ENCODE measurements at regions not wholly inside any gene's neighbourhood (a gene's known extent, or its start where the extent isn't known, plus 50 kb on each side); places are given as distances from the start of the nearest gene placed in this dataset.

DNA sequence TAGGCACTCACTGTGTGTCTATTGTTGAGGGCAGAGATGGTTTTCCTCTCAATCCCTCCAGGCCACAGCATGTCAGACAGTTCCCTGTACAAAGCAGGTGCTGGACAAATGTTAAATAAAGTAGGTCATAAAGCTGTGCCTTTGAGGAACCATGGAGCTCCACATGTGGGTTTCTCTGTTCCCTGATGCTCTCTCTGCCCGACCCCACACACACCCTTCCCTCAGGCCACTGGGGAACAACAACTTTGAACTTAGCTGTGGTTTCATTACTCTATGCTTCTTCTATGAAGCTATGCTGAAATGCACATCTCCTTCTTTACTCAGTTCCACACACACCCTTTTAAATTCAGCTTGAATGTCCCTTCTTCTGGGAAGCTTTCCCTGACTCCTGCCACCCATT lies 415.3 kb downstream of the HRH4 start:
- no peak overlapping the region for H3K4me3 Mint-ChIP-seq
- intact Hi-C loops (cut with micrococcal nuclease), result no loop called here

DNA sequence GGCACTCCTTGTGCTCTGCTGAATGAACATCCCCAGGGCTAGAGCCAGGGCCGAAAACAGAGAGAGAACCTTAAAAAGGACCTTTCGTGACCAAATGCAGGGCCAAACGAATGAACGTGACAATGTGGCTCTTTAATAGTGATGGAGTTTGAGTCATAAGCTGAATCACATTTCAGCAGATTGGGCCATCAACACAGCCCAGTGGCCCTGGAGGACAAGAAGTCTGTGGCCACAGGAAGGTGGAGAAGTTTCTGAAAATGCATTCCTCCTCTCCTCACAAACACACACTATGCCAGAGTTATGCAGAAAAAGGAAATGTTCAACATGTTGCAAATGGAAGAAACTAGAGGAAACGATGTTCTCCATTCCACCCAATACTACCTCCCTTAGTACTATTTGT lies 415.8 kb downstream of the HRH4 start:
- Histone ChIP-seq H3K79me2 (ENCODE audit: insufficient read depth, low read length) (no peaks in the 10 kb centered on the region), H3K4me3 (replicated peaks in 1 of 3; ENCODE audit: low read depth in 2 of 3, low read length in 3 of 3) (no peak overlapping the region), H3K4me2 (replicated peaks; ENCODE audit: extremely low read depth, low read length, poor library complexity, severe bottlenecking) (no peak overlapping the region), H3K9me3 (replicated peaks in 1 of 2; ENCODE audit: control insufficient read depth in 1 of 2, insufficient read depth in 1 of 2, low read length in 2 of 2) (no peaks in the 10 kb centered on the region), H3K27me3 (ENCODE audit: control insufficient read depth in 2 of 2, insufficient read depth in 2 of 2, low read length in 2 of 2) (no peaks in the 10 kb centered on the region), H2AFZ (ENCODE audit: insufficient read depth, low read depth, low read length, poor library complexity, severe bottlenecking) (no peak overlapping the region), H3K27ac (ENCODE audit: low read depth in 1 of 2, low read length in 2 of 2) (no peak overlapping the region), H3K4me1 (ENCODE audit: control insufficient read depth in 1 of 2, insufficient read depth in 2 of 2, low read length in 2 of 2) (no peaks in the 10 kb centered on the region), H4K20me1 (ENCODE audit: insufficient read depth, low read length) (no peaks in the 10 kb centered on the region), H3K36me3 (replicated peaks in 1 of 2; ENCODE audit: control insufficient read depth in 1 of 2, insufficient read depth in 2 of 2, low read length in 2 of 2) (no peaks in the 10 kb centered on the region), H3K9ac (ENCODE audit: insufficient read depth, low read length, poor library complexity, severe bottlenecking) (no peak overlapping the region)
- Mint-ChIP-seq H3K4me3 (peak overlapping the region in 1 of 2 donors; percentile 31), H3K27me3 (ENCODE audit: low read depth in 3 of 3) (peaks cover 0 to 2% (median 0%) of the 10 kb centered on the region in 3 donors), H3K4me1 (no peaks in the 10 kb centered on the region), H3K36me3 (no peaks in the 10 kb centered on the region), H3K9me3 (no peaks in the 10 kb centered on the region), H3K27ac (no peak overlapping the region)
- intact Hi-C loops (cut with micrococcal nuclease), result no loop called here
- TF ChIP-seq CTCF (IDR thresholded peaks at IDR 0.05), result no peak
- 89% methylated on average over 2 of the region's 5 CpGs for WGBS (ENCODE audit: insufficient coverage)
- DNase-seq, result no peak

More for the DNA sequence above, 415.3 kb downstream of the HRH4 start:
- no peaks in the 10 kb centered on the region for H3K27me3 ChIP-seq (ENCODE audit: control insufficient read depth in 2 of 2, insufficient read depth in 2 of 2, low read length in 2 of 2)
- H2AFZ ChIP-seq (ENCODE audit: insufficient read depth, low read depth, low read length, poor library complexity, severe bottlenecking), result no peak overlapping the region
- no peaks in the 10 kb centered on the region for H3K4me1 ChIP-seq (ENCODE audit: control insufficient read depth in 1 of 2, insufficient read depth in 2 of 2, low read length in 2 of 2)
- Mint-ChIP-seq H3K4me1 (no peaks in the 10 kb centered on the region), H3K27ac (no peak overlapping the region), H3K27me3 (ENCODE audit: low read depth in 3 of 3) (peaks cover 0 to 2% (median 0%) of the 10 kb centered on the region in 3 donors), H3K9me3 (no peaks in the 10 kb centered on the region), H3K36me3 (no peaks in the 10 kb centered on the region)
- no peaks in the 10 kb centered on the region for H4K20me1 ChIP-seq (ENCODE audit: insufficient read depth, low read length)
- no peak overlapping the region for H3K4me2 ChIP-seq (replicated peaks; ENCODE audit: extremely low read depth, low read length, poor library complexity, severe bottlenecking)
- no peak overlapping the region for H3K27ac ChIP-seq (ENCODE audit: low read depth in 1 of 2, low read length in 2 of 2)
- no peak overlapping the region for H3K9ac ChIP-seq (ENCODE audit: insufficient read depth, low read length, poor library complexity, severe bottlenecking)
- no peak overlapping the region for H3K4me3 ChIP-seq (replicated peaks in 1 of 3; ENCODE audit: low read depth in 2 of 3, low read length in 3 of 3)
- H3K79me2 ChIP-seq (ENCODE audit: insufficient read depth, low read length), result no peaks in the 10 kb centered on the region
- DNase-seq, result no peak
- TF ChIP-seq CTCF (IDR thresholded peaks at IDR 0.05), result no peak
- WGBS (ENCODE audit: insufficient coverage), result 0% methylated on average over 1 of the region's 1 CpG
- no peaks in the 10 kb centered on the region for H3K36me3 ChIP-seq (replicated peaks in 1 of 2; ENCODE audit: control insufficient read depth in 1 of 2, insufficient read depth in 2 of 2, low read length in 2 of 2)
- H3K9me3 ChIP-seq (replicated peaks in 1 of 2; ENCODE audit: control insufficient read depth in 1 of 2, insufficient read depth in 1 of 2, low read length in 2 of 2), result no peaks in the 10 kb centered on the region

Data from CD14-positive monocyte (primary cell).